22Rv1 (cell line): ENCODE measurements at regions not wholly inside any gene's neighbourhood (a gene's known extent, or its start where the extent isn't known, plus 50 kb on each side); places are given as distances from the start of the nearest gene placed in this dataset.

Source experiments
- CTCF ChIP-seq: fragments of 450-650 bp; IDR thresholded peaks from 2 replicates; pipeline ENCODE4 v1.5.1; 2017; ENCODE audit warnings: mild to moderate bottlenecking
- ZFX ChIP-seq: fragments of 450-650 bp; IDR thresholded peaks from 2 replicates; pipeline ENCODE4 v1.6.1; 2017; ENCODE audit warnings: antibody characterized with exemption, borderline replicate concordance

GRCh38 chr3:162428192-162428591, 931.6 kb downstream of the OTOL1 start:
- no peak for TF ChIP-seq CTCF
- no peak for TF ChIP-seq ZFX
